Stimulated activated CD8-positive, alpha-beta memory T cell treated with anti-CD3 and anti-CD28 coated beads, Interleukin-7, amount 100 ng/mL, for 4 hours (primary cell): ENCODE measurements at regions not wholly inside any gene's neighbourhood (a gene's known extent, or its start where the extent isn't known, plus 50 kb on each side); places are given as distances from the start of the nearest gene placed in this dataset.
"Not testable (repeated sequence)": the region's sequence is repeated elsewhere in the genome, so short reads cannot be mapped to it uniquely, and the experiment has no call there.

Experiments
- DNase-seq, 2 donors: peaks; one replicate each; pipeline ENCODE4 v3.0.0-alpha.2; 2020; ENCODE audit warnings: low read depth in 2 of 2

GRCh38 chr22:49394116-49394785, 433.4 kb downstream of the BRD1 start:
- DNase-seq: no peak

GRCh38 chr22:49393526-49393925, 434.1 kb downstream of the BRD1 start:
- DNase-seq: no peak

- DNase-seq: no peak
These were observed 434.7 kb downstream of the BRD1 start for GRCh38 chr22:49392841-49393510.

DNA sequence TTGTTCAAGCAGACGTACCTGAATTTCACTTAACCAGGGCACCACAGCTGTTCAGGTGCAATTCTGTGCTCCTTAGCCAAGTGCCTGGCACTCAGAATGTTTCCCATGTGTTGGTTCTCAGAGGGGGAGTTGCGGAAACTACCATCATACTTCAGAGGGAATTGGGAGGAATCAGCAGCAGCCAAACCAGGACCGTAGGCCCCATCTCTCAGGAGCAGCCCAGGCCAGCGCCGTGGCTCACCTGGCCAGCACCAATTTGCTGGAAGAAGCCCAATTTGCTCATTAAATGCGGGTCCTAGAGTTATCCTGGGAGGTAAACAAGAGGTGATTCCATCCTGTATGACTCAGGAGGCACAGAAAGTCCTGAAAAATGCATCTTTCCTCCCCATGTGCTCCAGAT, 435.4 kb downstream of the BRD1 start:
- no peak for DNase-seq

DNA sequence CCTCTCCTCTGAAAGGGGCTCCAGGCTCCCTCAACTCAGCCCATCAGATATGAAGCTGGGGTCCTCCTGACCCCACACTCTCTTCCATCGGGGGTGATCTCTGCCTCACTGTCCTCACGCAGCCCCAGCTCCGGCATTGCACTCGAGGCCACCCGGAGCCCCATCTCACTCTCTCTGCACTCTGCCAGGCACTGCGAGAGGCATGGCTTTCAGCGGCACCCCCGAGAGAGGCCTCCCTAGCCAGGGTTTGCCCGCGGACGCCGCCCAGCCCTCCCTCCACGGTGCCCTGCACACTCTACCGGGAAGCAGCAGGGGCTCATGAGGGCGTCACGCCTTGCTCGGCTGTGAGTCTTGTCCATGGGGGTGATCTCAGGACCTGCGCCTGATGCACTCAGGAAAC, 436.2 kb downstream of the BRD1 start:
- no peak for DNase-seq

- no peak for DNase-seq
These were observed 436.7 kb downstream of the BRD1 start for GRCh38 chr22:49390954-49391353.

DNA sequence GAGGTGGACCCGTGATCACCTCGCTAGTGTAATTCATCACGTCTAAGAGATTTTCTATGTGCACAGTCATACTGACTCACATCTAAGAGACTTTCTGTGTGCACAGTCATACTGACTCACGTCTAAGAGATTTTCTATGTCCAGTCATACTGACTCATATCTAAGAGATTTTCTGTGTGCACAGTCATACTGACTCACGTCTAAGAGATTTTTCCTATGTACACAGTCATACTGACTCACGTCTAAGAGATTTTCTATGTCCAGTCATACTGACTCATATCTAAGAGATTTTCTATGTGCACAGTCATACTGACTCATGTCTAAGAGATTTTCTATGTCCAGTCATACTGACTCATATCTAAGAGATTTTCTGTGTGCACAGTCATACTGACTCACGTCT, 443.8 kb downstream of the BRD1 start:
- DNase-seq: not testable (repeated sequence)

GRCh38 chr22:49382451-49382735, 445.3 kb downstream of the BRD1 start:
- no peak for DNase-seq

GRCh38 chr22:49381595-49382450, 445.9 kb downstream of the BRD1 start:
- DNase-seq: no peak

GRCh38 chr22:49380828-49381114, 446.9 kb downstream of the BRD1 start:
- no peak for DNase-seq

- no peak for DNase-seq
These were observed 447.4 kb downstream of the BRD1 start for GRCh38 chr22:49380095-49380827.

GRCh38 chr22:49377306-49377705, 450.4 kb downstream of the BRD1 start:
- no peak for DNase-seq

- no peak for DNase-seq
These were observed 453.9 kb downstream of the BRD1 start for GRCh38 chr22:49373801-49374226.

DNA sequence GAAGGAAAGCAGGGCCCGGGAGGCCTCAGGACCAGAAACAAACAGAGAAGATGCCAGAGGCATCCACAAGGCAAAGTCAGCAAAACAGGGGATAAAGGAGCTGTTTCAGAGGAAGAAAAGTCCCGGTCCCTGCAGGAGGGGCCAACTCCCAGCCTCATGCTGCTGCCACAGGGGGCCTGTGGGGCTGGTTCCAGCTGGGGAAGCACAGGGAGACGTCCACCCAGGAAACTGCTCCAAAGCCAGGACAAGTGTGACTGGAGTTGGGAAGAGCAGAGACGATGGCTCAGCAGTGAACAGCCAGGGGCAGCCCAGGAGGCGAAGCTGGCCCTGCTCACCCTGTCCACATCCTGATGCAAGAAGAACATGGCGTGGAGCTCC, 454.4 kb downstream of the BRD1 start:
- no peak for DNase-seq

DNA sequence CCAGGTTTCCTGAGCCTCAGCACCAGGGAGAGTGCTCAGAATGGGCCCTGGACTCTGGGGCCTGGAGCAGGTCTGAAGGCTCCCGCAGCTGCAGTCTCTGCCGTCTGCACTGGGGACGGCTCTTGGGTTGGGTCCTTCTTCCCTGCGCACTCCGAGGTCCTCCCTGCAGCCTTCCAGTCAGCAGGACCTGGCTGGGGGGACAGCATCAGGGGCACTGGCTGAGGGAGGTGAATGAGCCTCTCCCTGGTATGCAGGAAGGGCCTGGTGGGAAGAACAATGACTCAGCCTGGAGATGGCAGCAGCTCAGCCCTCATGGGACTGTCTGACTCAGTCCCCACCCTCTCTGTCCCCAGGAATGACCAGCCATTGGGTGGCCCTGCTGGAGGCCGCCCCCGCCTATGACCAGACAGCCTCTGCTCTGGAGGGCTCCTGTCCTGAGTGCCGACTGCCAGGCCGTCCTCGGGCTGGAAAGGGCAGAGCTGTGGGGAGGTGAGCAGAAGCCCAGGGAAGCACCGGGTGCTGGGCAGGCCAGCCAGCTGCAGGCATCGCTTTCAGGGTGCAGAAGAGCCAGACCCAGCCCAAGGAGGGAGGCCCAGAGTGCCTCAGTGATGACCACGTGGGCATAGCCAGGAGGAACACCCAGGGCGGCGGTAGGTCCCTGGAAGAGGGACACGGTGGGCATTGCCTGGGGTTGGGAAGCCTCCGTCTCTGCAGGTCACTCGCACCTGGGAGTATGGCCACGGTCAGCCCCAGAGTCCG, 455.0 kb downstream of the BRD1 start:
- no peak for DNase-seq

DNA sequence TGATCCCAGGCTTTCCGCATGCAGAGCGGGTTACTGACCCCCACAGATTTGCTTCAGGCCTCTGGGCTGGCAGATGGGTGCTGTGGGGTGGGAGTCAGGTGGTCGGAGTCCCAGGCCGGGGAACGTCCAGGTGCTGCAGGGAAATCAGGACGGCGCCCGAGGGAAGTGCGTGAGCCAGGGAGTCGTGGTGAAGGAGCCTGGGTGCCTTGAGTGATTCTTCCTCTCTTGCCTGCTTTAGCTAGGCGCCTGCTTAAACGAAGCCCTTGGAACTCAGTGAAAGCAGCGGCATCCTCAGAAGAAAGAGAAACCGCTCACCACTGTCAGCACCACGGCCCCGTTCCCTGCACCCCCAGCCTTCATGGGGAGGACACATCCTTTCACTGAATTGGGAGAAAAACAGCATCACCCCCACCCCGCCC, 455.6 kb downstream of the BRD1 start:
- DNase-seq: no peak

GRCh38 chr22:49371325-49372110, 456.2 kb downstream of the BRD1 start:
- no peak for DNase-seq

GRCh38 chr22:49370627-49371301, 456.9 kb downstream of the BRD1 start:
- no peak for DNase-seq

DNA sequence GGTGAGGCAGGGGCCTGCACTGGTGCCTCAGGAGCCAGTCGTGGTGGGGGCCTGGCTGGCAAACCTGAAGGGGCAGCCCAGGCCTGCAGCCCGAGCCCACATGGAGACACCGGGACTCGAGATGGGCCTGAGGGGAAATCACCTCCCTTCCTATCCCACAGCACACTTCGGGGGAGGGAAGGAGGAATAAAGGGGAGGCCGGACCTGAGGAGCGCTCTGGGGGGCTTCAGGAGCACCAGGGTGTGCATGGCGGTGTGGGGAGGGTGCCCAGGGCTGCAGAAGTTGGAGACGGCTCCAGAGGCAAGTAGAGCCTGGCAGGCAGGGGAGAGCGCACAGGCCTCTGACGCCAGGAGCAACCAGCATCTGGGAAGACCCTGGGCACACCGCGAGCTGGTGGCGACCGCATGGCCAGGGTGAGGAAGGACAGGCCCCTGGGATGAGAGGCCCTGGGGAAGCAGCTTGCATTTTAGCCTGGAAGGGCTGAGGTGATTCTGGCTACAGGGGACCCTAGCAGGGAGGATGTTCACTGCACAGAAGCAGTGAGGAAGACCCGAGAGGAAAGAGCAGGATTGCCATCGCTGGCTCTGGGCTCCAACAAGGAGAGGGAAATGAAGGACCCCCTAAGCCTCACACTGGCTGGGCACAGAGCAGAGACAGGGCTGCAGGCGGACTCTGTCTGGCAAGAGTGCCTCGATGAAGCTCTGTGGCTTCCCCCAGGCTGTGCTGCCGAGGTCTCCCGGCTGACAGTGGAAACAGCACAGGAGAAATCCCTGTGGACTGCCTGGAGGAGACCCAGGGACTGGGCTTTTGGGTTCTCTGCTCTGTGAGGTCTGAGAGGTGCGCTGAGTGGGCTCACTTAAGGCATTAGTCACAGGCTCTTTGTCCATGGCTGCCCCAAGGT, 457.7 kb downstream of the BRD1 start:
- no peak for DNase-seq
